IMR-90 (cell line): ENCODE measurements at regions not wholly inside any gene's neighbourhood (a gene's known extent, or its start where the extent isn't known, plus 50 kb on each side); places are given as distances from the start of the nearest gene placed in this dataset.

Experiments used
- ATAC-seq: fragments of 200-7000 bp; cut with Tn5 transposase; 2 replicates; pipeline ENCODE4 v1.9.1; 2020; ENCODE audit warnings: low read depth, mild to moderate bottlenecking, moderate library complexity
- BruUV-seq: library from RNA; stranded (reverse); fragments of 400-500 nt; replicated peaks from 2 replicates; lab custom pipeline; 2021; lab: Mats Ljungman, UMichigan
- CTCF ChIA-PET: fragments of 300-600 bp; formaldehyde crosslinking; extraction: SDS; loops from one replicate; lab custom pipeline; 2021; ENCODE audit warnings: antibody characterized with exemption; lab: Yijun Ruan, JAX
- POLR2A ChIA-PET: fragments of 300-600 bp; sonication (Branson Sonifier 250); formaldehyde crosslinking; loops from one replicate; lab custom pipeline; 2022; ENCODE audit warnings: antibody characterized with exemption; ENCODE audit not compliant: unreplicated experiment; lab: Charles Lee
- DNase-seq: peaks from one replicate; pipeline ENCODE4 v3.0.0; 2013
- H2AFZ ChIP-seq: replicated peaks from 2 replicates; pipeline ENCODE3; 2013; ENCODE audit warnings: low read length, mild to moderate bottlenecking; ENCODE audit not compliant: poor library complexity
- H2AK5ac ChIP-seq: 2 replicates; pipeline ENCODE4 v1.6.1; 2013; ENCODE audit warnings: low read depth, low read length, inconsistent platforms
- H2AK9ac ChIP-seq: replicated peaks from 2 replicates; pipeline ENCODE3; 2013; ENCODE audit warnings: mild to moderate bottlenecking, low read depth, low read length, moderate library complexity; ENCODE audit not compliant: poor library complexity
- H2BK120ac ChIP-seq: 2 replicates; pipeline ENCODE4 v1.6.1; 2013; ENCODE audit warnings: low read depth, low read length, inconsistent platforms
- H2BK15ac ChIP-seq: 3 replicates; pipeline ENCODE4 v1.6.1; 2013; ENCODE audit warnings: low read depth, low read length, inconsistent platforms
- H2BK20ac ChIP-seq: 2 replicates; pipeline ENCODE4 v1.6.1; 2013; ENCODE audit warnings: low read depth, mild to moderate bottlenecking, inconsistent platforms, low read length, moderate library complexity
- H2BK5ac ChIP-seq: 2 replicates; pipeline ENCODE4 v1.6.1; 2013; ENCODE audit warnings: mild to moderate bottlenecking, low read depth, low read length, inconsistent platforms; ENCODE audit not compliant: poor library complexity, severe bottlenecking
- H3K14ac ChIP-seq: replicated peaks from 2 replicates; pipeline ENCODE4 v1.6.1; 2013; ENCODE audit warnings: low read depth, low read length, inconsistent platforms
- H3K18ac ChIP-seq: 2 replicates; pipeline ENCODE4 v1.6.1; 2013; ENCODE audit warnings: low read depth, low read length, control low read depth
- H3K23ac ChIP-seq: 2 replicates; pipeline ENCODE4 v1.6.1; 2013; ENCODE audit warnings: low read depth, low read length, inconsistent platforms
- H3K27ac ChIP-seq: 2 replicates; pipeline ENCODE4 v1.5.1; 2013; ENCODE audit warnings: mild to moderate bottlenecking, control low read depth, low read length; ENCODE audit not compliant: insufficient read depth
- H3K27me3 ChIP-seq: 2 replicates; pipeline ENCODE4 v1.6.1; 2013; ENCODE audit warnings: low read length; ENCODE audit not compliant: control insufficient read depth, insufficient read depth
- H3K36me3 ChIP-seq: 2 replicates; pipeline ENCODE4 v1.6.1; 2013; ENCODE audit warnings: low read length, mixed read lengths; ENCODE audit not compliant: control insufficient read depth, insufficient read depth
- H3K4ac ChIP-seq: 2 replicates; pipeline ENCODE4 v1.6.1; 2013; ENCODE audit warnings: low read depth, low read length, inconsistent platforms
- H3K4me1 ChIP-seq: 2 replicates; pipeline ENCODE4 v1.6.1; 2013; ENCODE audit warnings: low read length, mixed read lengths; ENCODE audit not compliant: control insufficient read depth, insufficient read depth
- H3K4me2 ChIP-seq: 2 replicates; pipeline ENCODE4 v1.6.1; 2013; ENCODE audit warnings: low read depth, mild to moderate bottlenecking, control low read depth, low read length, moderate library complexity
- H3K4me3 ChIP-seq: 2 replicates; pipeline ENCODE4 v1.5.1; 2013; ENCODE audit warnings: low read depth, mild to moderate bottlenecking, control low read depth, low read length, moderate library complexity; ENCODE audit not compliant: insufficient read depth
- H3K56ac ChIP-seq: 2 replicates; pipeline ENCODE4 v1.6.1; 2013; ENCODE audit warnings: low read length, inconsistent platforms; ENCODE audit not compliant: insufficient read depth; ENCODE audit errors: extremely low read depth
- H3K79me1 ChIP-seq, 2 experiments: 2 replicates each; pipeline ENCODE4 v1.6.1; 2013; ENCODE audit warnings: low read length in 2 of 2, inconsistent platforms in 1 of 2, low read depth in 1 of 2
- H3K9ac ChIP-seq: 2 replicates; pipeline ENCODE4 v1.6.1; 2013; ENCODE audit warnings: low read depth, low read length, control low read depth
- H3K9me1 ChIP-seq: 2 replicates; pipeline ENCODE4 v1.6.1; 2013; ENCODE audit warnings: low read length, inconsistent platforms; ENCODE audit not compliant: insufficient read depth
- H3K9me3 ChIP-seq: 2 replicates; pipeline ENCODE4 v1.6.1; 2013; ENCODE audit warnings: low read length; ENCODE audit not compliant: control insufficient read depth, insufficient read depth
- H4K20me1 ChIP-seq: 2 replicates; pipeline ENCODE4 v1.6.1; 2013; ENCODE audit warnings: low read length, inconsistent platforms; ENCODE audit not compliant: insufficient read depth
- H4K5ac ChIP-seq: 2 replicates; pipeline ENCODE4 v1.6.1; 2013; ENCODE audit warnings: mild to moderate bottlenecking, low read depth, low read length, control low read depth
- H4K8ac ChIP-seq, 2 experiments: 2 replicates each; pipeline ENCODE4 v1.6.1; 2013; ENCODE audit warnings: low read depth in 2 of 2, low read length in 2 of 2, control low read depth in 1 of 2, inconsistent platforms in 1 of 2
- H4K91ac ChIP-seq: 2 replicates; pipeline ENCODE4 v1.6.1; 2013; ENCODE audit warnings: low read depth, low read length, inconsistent platforms; ENCODE audit not compliant: insufficient read depth
- BHLHE40 ChIP-seq: fragments of 150-350 bp; IDR thresholded peaks from 2 replicates; pipeline ENCODE4 v1.6.1; 2016; ENCODE audit warnings: mild to moderate bottlenecking, low read depth, low read length
- CEBPB ChIP-seq: IDR thresholded peaks from 2 replicates; pipeline ENCODE4 v1.6.1; 2012; ENCODE audit warnings: low read depth, low read length, improper control_type of control experiment
- CHD1 ChIP-seq: IDR thresholded peaks from 2 replicates; pipeline ENCODE4 v1.6.1; 2012; ENCODE audit warnings: low read depth, low read length, improper control_type of control experiment
- CTCF ChIP-seq: conservative IDR thresholded peaks from 2 replicates; pipeline ENCODE4 v1.5.1; 2012; ENCODE audit warnings: mild to moderate bottlenecking, low read depth, low read length, improper control_type of control experiment
- FOS ChIP-seq: fragments of 150-350 bp; IDR thresholded peaks from 2 replicates; pipeline ENCODE4 v1.6.1; 2016; ENCODE audit warnings: low read depth, low read length
- MAFK ChIP-seq: IDR thresholded peaks from 2 replicates; pipeline ENCODE4 v1.6.1; 2012; ENCODE audit warnings: low read depth, low read length, improper control_type of control experiment
- MAZ ChIP-seq: IDR thresholded peaks from 2 replicates; pipeline ENCODE4 v1.6.1; 2012; ENCODE audit warnings: low read depth, mild to moderate bottlenecking, low read length, improper control_type of control experiment, moderate library complexity, borderline replicate concordance
- MXI1 ChIP-seq: IDR thresholded peaks from 2 replicates; pipeline ENCODE4 v1.6.1; 2012; ENCODE audit warnings: low read depth, mild to moderate bottlenecking, low read length, moderate library complexity, borderline replicate concordance
- NFE2L2 ChIP-seq: fragments of 150-350 bp; IDR thresholded peaks from 2 replicates; pipeline ENCODE4 v1.6.1; 2016; ENCODE audit warnings: low read depth, mild to moderate bottlenecking, low read length
- POLR2A ChIP-seq: IDR thresholded peaks from 2 replicates; pipeline ENCODE4 v1.6.1; 2012; ENCODE audit warnings: mild to moderate bottlenecking, low read depth, low read length
- RAD21 ChIP-seq: IDR thresholded peaks from 2 replicates; pipeline ENCODE4 v1.6.1; 2012; ENCODE audit warnings: low read length, improper control_type of control experiment
- RCOR1 ChIP-seq: IDR thresholded peaks from 2 replicates; pipeline ENCODE4 v1.6.1; 2012; ENCODE audit warnings: mild to moderate bottlenecking, low read length, improper control_type of control experiment; ENCODE audit not compliant: insufficient replicate concordance
- RFX5 ChIP-seq: IDR thresholded peaks from 2 replicates; pipeline ENCODE4 v1.8.0; 2012; ENCODE audit warnings: low read depth, mild to moderate bottlenecking, low read length, moderate library complexity
- SMC3 ChIP-seq: fragments of 150-350 bp; IDR thresholded peaks from 2 replicates; pipeline ENCODE4 v1.6.1; 2016; ENCODE audit warnings: low read depth, mild to moderate bottlenecking, antibody characterized with exemption, low read length, moderate library complexity
- WGBS, 2 experiments: methylation state at CpG; one replicate each; pipeline versions ENCODE4 v1.1.5 to v1.1.7; 2013; ENCODE audit warnings: missing lambda C conversion rate in 2 of 2; ENCODE audit not compliant: insufficient read length in 1 of 2; ENCODE audit errors: extremely low coverage in 2 of 2; 5-methylcytosine and 5-hydroxymethylcytosine counted together
- dilution Hi-C: fragments of 300-500 bp; cut with HindIII; formaldehyde crosslinking; loops from one replicate; pipeline ENCODE4 v1.14.3; 2018; ENCODE audit warnings: low sequenced_read_pairs; ENCODE audit not compliant: unreplicated experiment
- in situ Hi-C: fragments of 300-500 bp; cut with MboI; formaldehyde crosslinking; loops from 3 replicates; pipeline ENCODE4 v1.14.3; 2019; ENCODE audit warnings: low sequenced_read_pairs, inconsistent platforms, mixed read lengths
- intact Hi-C: fragments of 100-400 bp; cut with micrococcal nuclease; formaldehyde crosslinking; loops from 2 replicates; pipeline ENCODE4 v1.10.0; 2022
- TF ChIP-seq, protein P1 (sequence below): fragments of 150-350 bp; IDR thresholded peaks from 2 replicates; pipeline ENCODE4 v1.6.1; 2017; ENCODE audit warnings: mild to moderate bottlenecking, antibody characterized with exemption, low read length, low read depth
- TF ChIP-seq, protein P2 (sequence below): fragments of 150-350 bp; IDR thresholded peaks from 2 replicates; pipeline ENCODE4 v1.6.1; 2016; ENCODE audit warnings: low read depth, mild to moderate bottlenecking, low read length, moderate library complexity, borderline replicate concordance

GRCh38 chr14:46233786-46234185 lies 417.8 kb downstream of the RPL10L start:
- H3K4me2 ChIP-seq: no peak overlapping the region
- no peak overlapping the region for H2BK20ac ChIP-seq
- no peak overlapping the region for H2AFZ ChIP-seq
- no peak overlapping the region for H3K27ac ChIP-seq
- no peak overlapping the region for H2AK5ac ChIP-seq
- H2BK15ac ChIP-seq: no peak overlapping the region
- dilution Hi-C loops (no loop called here), intact Hi-C loops (no loop called here), in situ Hi-C loops (no loop called here)
- no peaks in the 10 kb centered on the region for H3K36me3 ChIP-seq
- H3K14ac ChIP-seq: no peak overlapping the region
- H2AK9ac ChIP-seq: no peak overlapping the region
- ATAC-seq (no peak), DNase-seq (no peak)
- H4K91ac ChIP-seq: no peak overlapping the region
- H3K18ac ChIP-seq: no peak overlapping the region
- CTCF ChIA-PET: no interaction called here
- H3K9ac ChIP-seq: no peak overlapping the region
- H3K9me1 ChIP-seq: no peaks in the 10 kb centered on the region
- H3K23ac ChIP-seq: no peak overlapping the region
- H2BK120ac ChIP-seq: no peak overlapping the region
- H3K4ac ChIP-seq: no peak overlapping the region
- no peaks in the 10 kb centered on the region for H3K4me1 ChIP-seq
- no peak overlapping the region for H3K4me3 ChIP-seq
- no peak overlapping the region for H3K56ac ChIP-seq
- H2BK5ac ChIP-seq: no peak overlapping the region
- POLR2A ChIA-PET: no interaction called here
- WGBS, 2 experiments: no CpG with 5 or more reads among the region's 2 CpGs
- BruUV-seq: no TSS peak
- no peaks in the 10 kb centered on the region for H3K9me3 ChIP-seq
- H4K20me1 ChIP-seq: no peaks in the 10 kb centered on the region
- H4K5ac ChIP-seq: no peak overlapping the region
- H3K27me3 ChIP-seq: no peaks in the 10 kb centered on the region
- no peak overlapping the region for H4K8ac ChIP-seq
- H3K79me1 ChIP-seq: no peaks in the 10 kb centered on the region
- TF ChIP-seq MAFK (no peak), MAZ (no peak), MXI1 (no peak), BHLHE40 (no peak), CEBPB (no peak), RFX5 (no peak), RAD21 (no peak), FOS (no peak), RCOR1 (no peak), NFE2L2 (no peak), CHD1 (no peak), CTCF (no peak), SMC3 (no peak), POLR2A (no peak)
- TF ChIP-seq, protein P1, sequence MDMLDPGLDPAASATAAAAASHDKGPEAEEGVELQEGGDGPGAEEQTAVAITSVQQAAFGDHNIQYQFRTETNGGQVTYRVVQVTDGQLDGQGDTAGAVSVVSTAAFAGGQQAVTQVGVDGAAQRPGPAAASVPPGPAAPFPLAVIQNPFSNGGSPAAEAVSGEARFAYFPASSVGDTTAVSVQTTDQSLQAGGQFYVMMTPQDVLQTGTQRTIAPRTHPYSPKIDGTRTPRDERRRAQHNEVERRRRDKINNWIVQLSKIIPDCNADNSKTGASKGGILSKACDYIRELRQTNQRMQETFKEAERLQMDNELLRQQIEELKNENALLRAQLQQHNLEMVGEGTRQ: no peak
- TF ChIP-seq, protein P2, sequence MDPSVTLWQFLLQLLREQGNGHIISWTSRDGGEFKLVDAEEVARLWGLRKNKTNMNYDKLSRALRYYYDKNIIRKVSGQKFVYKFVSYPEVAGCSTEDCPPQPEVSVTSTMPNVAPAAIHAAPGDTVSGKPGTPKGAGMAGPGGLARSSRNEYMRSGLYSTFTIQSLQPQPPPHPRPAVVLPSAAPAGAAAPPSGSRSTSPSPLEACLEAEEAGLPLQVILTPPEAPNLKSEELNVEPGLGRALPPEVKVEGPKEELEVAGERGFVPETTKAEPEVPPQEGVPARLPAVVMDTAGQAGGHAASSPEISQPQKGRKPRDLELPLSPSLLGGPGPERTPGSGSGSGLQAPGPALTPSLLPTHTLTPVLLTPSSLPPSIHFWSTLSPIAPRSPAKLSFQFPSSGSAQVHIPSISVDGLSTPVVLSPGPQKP: no peak
